ENCODE measurements at regions not wholly inside any gene's neighbourhood (a gene's known extent, or its start where the extent isn't known, plus 50 kb on each side); places are given as distances from the start of the nearest gene placed in this dataset.

DNA sequence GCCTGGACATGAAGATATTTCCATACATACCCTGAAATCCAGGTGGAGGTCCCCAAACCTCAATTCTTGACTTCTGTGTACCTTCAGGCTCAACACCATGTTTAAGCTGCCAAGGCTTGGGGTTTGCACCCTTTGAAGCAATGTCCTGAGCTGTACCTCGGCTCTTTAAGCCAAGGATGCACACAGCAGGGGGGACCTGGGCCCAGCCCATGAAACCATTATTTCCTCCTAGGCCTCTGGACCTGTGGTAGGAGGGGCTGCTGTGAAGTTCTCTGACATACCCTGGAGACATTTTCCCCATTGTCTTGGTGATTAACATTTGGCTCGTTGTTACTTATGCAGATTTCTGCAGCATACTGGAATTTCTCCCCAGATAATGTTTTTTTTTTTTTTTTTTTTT lies 184.3 kb upstream of the RGS18 start:
- TF ChIP-seq CTCF (IDR thresholded peaks at IDR 0.05 in 8 of 11, conservative IDR thresholded peaks at IDR 0.05 in 3 of 11) (no peak), POLR2A (IDR thresholded peaks at IDR 0.05) (no peak), POLR2AphosphoS5 (IDR thresholded peaks at IDR 0.05) (no peak)
